ENCODE measurements at regions not wholly inside any gene's neighbourhood (a gene's known extent, or its start where the extent isn't known, plus 50 kb on each side); places are given as distances from the start of the nearest gene placed in this dataset.

DNA sequence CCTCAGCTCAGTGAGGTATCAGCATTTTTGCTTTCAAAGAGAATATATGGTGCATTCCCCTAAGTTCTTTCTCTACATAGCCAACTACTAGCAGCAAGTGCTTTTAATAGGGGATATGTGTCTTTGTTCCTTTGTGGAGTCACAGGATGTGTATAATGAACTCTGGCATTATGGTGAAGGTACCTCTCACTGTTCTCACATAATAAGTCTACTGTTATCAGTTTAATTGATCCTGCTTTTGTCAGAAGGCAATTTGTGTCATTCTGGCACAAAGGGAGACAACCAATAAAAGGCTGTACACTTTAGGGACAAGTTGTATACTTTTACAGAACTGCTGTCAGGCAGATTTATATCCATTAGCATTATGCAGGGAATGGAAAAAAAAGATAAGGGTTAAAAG is 531.4 kb upstream of the RIOK2 start:
- no peaks in the 10 kb centered on the region for H3K9me3 ChIP-seq (ENCODE audit: low read depth, low read length)
- no peaks in the 10 kb centered on the region for H3K36me3 ChIP-seq (ENCODE audit: insufficient read depth, low read length)
- H3K27ac ChIP-seq = no peak overlapping the region
- no peak for DNase-seq (ENCODE audit: low read depth, low spot score)
- H3K9ac ChIP-seq (ENCODE audit: insufficient read length) = no peak overlapping the region
- TF ChIP-seq FOXP2 (optimal IDR thresholded peaks at IDR 0.05; ENCODE audit: control extremely low read depth, extremely low read length, insufficient read depth) (no peak), POLR2AphosphoS5 (IDR thresholded peaks at IDR 0.05; ENCODE audit: borderline replicate concordance, low read depth, low read length) (no peak), EZH2 (IDR thresholded peaks at IDR 0.05) (no peak)
- no peak overlapping the region for H3K4me3 ChIP-seq

DNA sequence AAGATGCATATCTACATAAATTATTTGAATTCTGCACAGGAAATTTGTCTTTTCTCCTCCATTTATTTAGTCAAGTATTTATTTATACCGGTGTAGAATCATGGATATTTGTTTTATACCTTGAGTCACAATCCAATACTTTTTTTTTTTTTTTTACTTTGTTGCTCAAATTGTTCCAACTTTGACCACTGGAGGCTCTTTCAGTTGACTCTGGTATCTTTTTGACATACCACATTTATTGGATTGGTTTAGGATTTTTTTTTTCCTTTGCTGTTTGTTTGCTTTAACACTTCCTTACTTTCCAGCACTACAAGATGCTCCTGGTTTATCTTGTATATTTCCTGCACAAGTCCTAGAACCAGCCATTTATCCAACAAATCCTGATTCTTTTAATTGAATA is 543.1 kb upstream of the RIOK2 start:
- Histone ChIP-seq H3K4me3 (no peak overlapping the region), H3K9me3 (ENCODE audit: low read depth, low read length) (no peaks in the 10 kb centered on the region), H3K9ac (ENCODE audit: insufficient read length) (no peak overlapping the region), H3K27ac (no peak overlapping the region), H3K36me3 (ENCODE audit: insufficient read depth, low read length) (no peaks in the 10 kb centered on the region)
- no peak for DNase-seq (ENCODE audit: low read depth, low spot score)
- no peak for TF ChIP-seq FOXP2 (optimal IDR thresholded peaks at IDR 0.05; ENCODE audit: control extremely low read depth, extremely low read length, insufficient read depth)
- TF ChIP-seq POLR2AphosphoS5 (IDR thresholded peaks at IDR 0.05; ENCODE audit: borderline replicate concordance, low read depth, low read length) = no peak
- TF ChIP-seq EZH2 (IDR thresholded peaks at IDR 0.05) = no peak

DNA sequence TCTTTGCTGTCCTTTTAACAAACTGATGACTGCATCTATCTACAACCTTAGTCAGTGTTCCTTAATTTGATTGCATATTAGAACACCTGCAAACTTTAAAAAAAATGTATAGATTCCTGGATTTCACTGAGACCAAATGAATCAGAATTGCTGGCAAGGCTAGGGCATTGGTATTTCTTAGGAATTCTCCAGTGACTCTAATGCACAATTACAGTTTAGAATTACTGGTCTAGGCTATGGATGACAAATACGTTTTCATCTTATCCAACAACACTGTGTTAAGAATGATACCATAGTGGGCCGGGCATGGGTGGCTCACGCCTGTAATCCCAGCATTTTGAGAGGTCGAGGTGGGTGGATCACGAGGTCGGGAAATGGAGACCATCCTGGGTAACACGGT is 545.9 kb upstream of the RIOK2 start:
- DNase-seq (ENCODE audit: low read depth, low spot score) = no peak
- no peaks in the 10 kb centered on the region for H3K9me3 ChIP-seq (ENCODE audit: low read depth, low read length)
- H3K4me3 ChIP-seq = no peak overlapping the region
- TF ChIP-seq POLR2AphosphoS5 (IDR thresholded peaks at IDR 0.05; ENCODE audit: borderline replicate concordance, low read depth, low read length) (no peak), FOXP2 (optimal IDR thresholded peaks at IDR 0.05; ENCODE audit: control extremely low read depth, extremely low read length, insufficient read depth) (no peak), EZH2 (IDR thresholded peaks at IDR 0.05) (no peak)
- no peaks in the 10 kb centered on the region for H3K36me3 ChIP-seq (ENCODE audit: insufficient read depth, low read length)
- no peak overlapping the region for H3K27ac ChIP-seq
- H3K9ac ChIP-seq (ENCODE audit: insufficient read length) = no peak overlapping the region

DNA sequence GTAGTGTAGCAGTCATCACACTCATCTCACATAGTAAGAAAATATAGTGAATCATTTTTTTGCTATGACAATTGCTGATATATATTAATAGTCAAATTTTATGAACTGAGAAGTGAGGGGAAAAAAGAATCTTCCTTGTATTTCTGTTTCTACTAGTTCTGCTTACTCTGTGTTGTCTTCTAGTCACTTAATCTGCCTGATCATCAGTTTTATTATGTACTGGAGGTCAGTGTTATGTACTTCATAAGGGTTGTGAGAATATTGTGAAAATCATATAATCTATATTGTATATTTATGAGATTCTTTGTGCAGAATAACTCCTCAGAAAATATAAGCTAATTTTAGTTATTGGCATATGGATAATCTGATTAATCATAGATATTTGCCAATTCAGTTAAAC is 546.9 kb upstream of the RIOK2 start:
- no peak overlapping the region for H3K4me3 ChIP-seq
- DNase-seq (ENCODE audit: low read depth, low spot score) = no peak
- H3K9me3 ChIP-seq (ENCODE audit: low read depth, low read length) = no peaks in the 10 kb centered on the region
- TF ChIP-seq POLR2AphosphoS5 (IDR thresholded peaks at IDR 0.05; ENCODE audit: borderline replicate concordance, low read depth, low read length) = no peak
- no peak for TF ChIP-seq EZH2 (IDR thresholded peaks at IDR 0.05)
- no peak for TF ChIP-seq FOXP2 (optimal IDR thresholded peaks at IDR 0.05; ENCODE audit: control extremely low read depth, extremely low read length, insufficient read depth)
- no peak overlapping the region for H3K9ac ChIP-seq (ENCODE audit: insufficient read length)
- no peak overlapping the region for H3K27ac ChIP-seq
- H3K36me3 ChIP-seq (ENCODE audit: insufficient read depth, low read length) = no peaks in the 10 kb centered on the region

DNA sequence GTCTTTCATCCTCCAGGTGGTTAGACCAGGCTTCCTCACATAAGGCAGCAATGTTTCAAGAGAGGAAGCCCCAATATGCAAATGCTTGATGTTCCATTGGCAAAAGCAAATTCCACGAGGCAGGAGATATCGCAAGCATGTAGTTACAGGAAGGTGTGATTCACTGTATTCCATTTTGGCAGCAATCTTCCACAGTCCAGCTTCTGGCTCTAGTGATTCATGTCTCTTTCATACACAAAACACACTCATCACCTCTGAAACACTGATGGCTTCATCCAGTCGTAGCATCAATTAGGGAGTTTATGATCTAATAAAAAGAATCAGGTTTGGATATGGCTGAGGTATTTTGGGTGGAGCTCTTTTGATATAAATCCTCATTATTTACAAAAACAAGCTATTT is 552.2 kb upstream of the RIOK2 start:
- Histone ChIP-seq H3K9ac (ENCODE audit: insufficient read length) (no peak overlapping the region), H3K27ac (no peak overlapping the region), H3K36me3 (ENCODE audit: insufficient read depth, low read length) (no peaks in the 10 kb centered on the region), H3K4me3 (no peak overlapping the region), H3K9me3 (ENCODE audit: low read depth, low read length) (no peaks in the 10 kb centered on the region)
- TF ChIP-seq POLR2AphosphoS5 (IDR thresholded peaks at IDR 0.05; ENCODE audit: borderline replicate concordance, low read depth, low read length) (no peak), EZH2 (IDR thresholded peaks at IDR 0.05) (no peak), FOXP2 (optimal IDR thresholded peaks at IDR 0.05; ENCODE audit: control extremely low read depth, extremely low read length, insufficient read depth) (no peak)
- DNase-seq (ENCODE audit: low read depth, low spot score) = no peak

DNA sequence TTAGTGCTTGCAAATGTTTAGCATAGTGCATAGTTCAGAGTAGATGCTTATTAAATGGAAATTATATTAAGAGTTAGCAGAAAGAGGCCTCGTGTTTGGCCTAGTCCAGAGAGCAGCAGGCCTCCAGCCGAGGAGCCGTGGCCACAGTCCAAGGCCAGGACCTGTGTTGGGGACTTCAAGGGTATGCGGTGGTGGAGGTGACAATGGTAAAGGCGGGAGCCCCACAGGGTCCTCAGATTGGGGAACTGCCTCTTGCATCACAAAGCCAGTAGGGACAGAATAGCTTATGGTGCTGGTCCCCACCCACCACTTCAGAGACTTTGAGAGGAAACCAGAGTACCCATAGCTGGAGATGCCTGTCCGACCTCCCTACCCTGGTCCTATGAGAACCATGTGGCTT is 554.6 kb upstream of the RIOK2 start:
- H3K9ac ChIP-seq (ENCODE audit: insufficient read length) = no peak overlapping the region
- no peak overlapping the region for H3K4me3 ChIP-seq
- no peaks in the 10 kb centered on the region for H3K9me3 ChIP-seq (ENCODE audit: low read depth, low read length)
- no peak for DNase-seq (ENCODE audit: low read depth, low spot score)
- no peak for TF ChIP-seq POLR2AphosphoS5 (IDR thresholded peaks at IDR 0.05; ENCODE audit: borderline replicate concordance, low read depth, low read length)
- H3K27ac ChIP-seq = no peak overlapping the region
- no peaks in the 10 kb centered on the region for H3K36me3 ChIP-seq (ENCODE audit: insufficient read depth, low read length)

DNA sequence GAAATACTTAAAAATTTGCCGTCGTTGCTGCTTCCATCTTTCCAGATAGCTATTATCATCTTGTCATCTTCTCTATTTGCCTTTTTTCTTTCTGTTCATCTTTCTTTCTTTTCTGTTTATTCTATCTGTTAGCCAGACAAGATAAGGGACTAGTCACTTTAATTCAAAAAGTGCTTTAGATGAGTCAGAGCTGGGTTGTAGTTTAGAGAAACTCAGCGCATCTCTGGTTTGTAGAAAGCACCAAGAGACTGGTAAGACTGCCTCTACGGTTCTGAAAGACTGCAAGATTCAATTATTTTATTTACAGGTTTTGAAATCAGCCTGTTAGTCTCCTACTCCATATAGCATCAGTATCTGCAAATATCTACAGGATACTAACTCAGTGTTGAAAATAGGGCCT is 562.8 kb upstream of the RIOK2 start:
- Histone ChIP-seq H3K9me3 (ENCODE audit: low read depth, low read length) (no peaks in the 10 kb centered on the region), H3K4me3 (no peak overlapping the region), H3K27ac (no peak overlapping the region), H3K9ac (ENCODE audit: insufficient read length) (no peak overlapping the region), H3K36me3 (ENCODE audit: insufficient read depth, low read length) (no peaks in the 10 kb centered on the region)
- no peak for TF ChIP-seq EZH2 (IDR thresholded peaks at IDR 0.05)
- TF ChIP-seq POLR2AphosphoS5 (IDR thresholded peaks at IDR 0.05; ENCODE audit: borderline replicate concordance, low read depth, low read length) = no peak
- no peak for TF ChIP-seq FOXP2 (optimal IDR thresholded peaks at IDR 0.05; ENCODE audit: control extremely low read depth, extremely low read length, insufficient read depth)
- DNase-seq (ENCODE audit: low read depth, low spot score) = no peak

DNA sequence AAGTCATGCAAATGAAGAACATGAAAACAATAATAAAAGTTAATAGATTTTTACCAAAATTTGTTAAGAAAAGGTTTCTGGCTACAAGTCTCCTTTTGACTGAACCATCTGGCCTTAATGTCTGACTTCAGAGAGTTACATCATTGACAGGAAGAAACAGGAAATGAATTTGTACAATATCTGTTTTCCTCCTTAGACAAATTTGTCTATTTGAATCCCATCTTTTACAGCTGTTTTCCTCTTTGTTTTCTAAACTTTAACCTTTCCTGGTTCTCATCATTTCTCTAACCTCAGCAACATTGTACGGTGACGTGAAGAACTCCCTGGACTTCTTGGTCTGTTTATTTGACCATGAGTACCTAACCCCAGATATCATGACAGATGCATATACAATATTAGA is 567.5 kb upstream of the RIOK2 start:
- Histone ChIP-seq H3K27ac (no peak overlapping the region), H3K9me3 (ENCODE audit: low read depth, low read length) (no peaks in the 10 kb centered on the region), H3K9ac (ENCODE audit: insufficient read length) (no peak overlapping the region), H3K4me3 (no peak overlapping the region), H3K36me3 (ENCODE audit: insufficient read depth, low read length) (no peaks in the 10 kb centered on the region)
- TF ChIP-seq FOXP2 (optimal IDR thresholded peaks at IDR 0.05; ENCODE audit: control extremely low read depth, extremely low read length, insufficient read depth) = no peak
- DNase-seq (ENCODE audit: low read depth, low spot score) = no peak

DNA sequence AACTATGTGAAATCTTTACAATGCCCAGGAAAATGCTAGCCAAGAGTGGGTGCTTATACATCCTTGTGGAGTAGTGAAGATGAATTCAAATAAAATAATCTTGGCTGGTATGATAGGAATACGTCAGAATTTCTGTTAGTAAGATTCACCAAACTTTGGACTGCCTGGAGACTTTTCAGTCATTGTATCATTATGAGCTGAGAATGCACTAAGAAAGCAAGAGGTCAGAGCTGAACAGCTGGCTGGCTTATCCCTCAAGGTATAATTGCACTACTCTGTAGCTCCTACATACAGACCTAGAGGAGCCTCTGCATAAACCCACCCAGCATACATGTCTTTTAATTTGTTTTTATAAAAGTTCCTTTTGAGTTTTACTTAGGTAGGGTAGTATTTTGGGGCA is 568.5 kb upstream of the RIOK2 start:
- H3K4me3 ChIP-seq = no peak overlapping the region
- no peak for DNase-seq (ENCODE audit: low read depth, low spot score)
- no peak overlapping the region for H3K27ac ChIP-seq
- no peak overlapping the region for H3K9ac ChIP-seq (ENCODE audit: insufficient read length)
- H3K36me3 ChIP-seq (ENCODE audit: insufficient read depth, low read length) = no peaks in the 10 kb centered on the region
- TF ChIP-seq EZH2 (IDR thresholded peaks at IDR 0.05) (no peak), POLR2AphosphoS5 (IDR thresholded peaks at IDR 0.05; ENCODE audit: borderline replicate concordance, low read depth, low read length) (no peak), FOXP2 (optimal IDR thresholded peaks at IDR 0.05; ENCODE audit: control extremely low read depth, extremely low read length, insufficient read depth) (no peak)
- no peaks in the 10 kb centered on the region for H3K9me3 ChIP-seq (ENCODE audit: low read depth, low read length)

Measured in SK-N-MC (cell line).